Epithelial cell of esophagus (primary cell): ENCODE measurements at regions not wholly inside any gene's neighbourhood (a gene's known extent, or its start where the extent isn't known, plus 50 kb on each side); places are given as distances from the start of the nearest gene placed in this dataset.
"Not testable (repeated sequence)": the region's sequence is repeated elsewhere in the genome, so short reads cannot be mapped to it uniquely, and the experiment has no call there.

Experiments used
- DNase-seq: peaks from one replicate; pipeline ENCODE4 v3.0.0; 2010; ENCODE audit warnings: low read depth
- H3K4me3 ChIP-seq: 2 replicates; pipeline ENCODE4 v1.5.1; 2011; ENCODE audit warnings: mild to moderate bottlenecking, low read length, control low read depth
- CTCF ChIP-seq: IDR thresholded peaks from 2 replicates; pipeline ENCODE4 v1.5.1; 2011; ENCODE audit warnings: low read depth, mild to moderate bottlenecking, low read length, control low read depth, inconsistent platforms; ENCODE audit not compliant: insufficient read depth; ENCODE audit errors: missing control alignments

- TF ChIP-seq CTCF = no peak
- no peak for DNase-seq
- no peak overlapping the region for H3K4me3 ChIP-seq
Observed at GRCh38 chr7:114150689-114151088, 231.9 kb upstream of the PPP1R3A start.

GRCh38 chr7:114148779-114149178 lies 230.0 kb upstream of the PPP1R3A start:
- H3K4me3 ChIP-seq = no peak overlapping the region
- DNase-seq = no peak
- TF ChIP-seq CTCF = no peak

- TF ChIP-seq CTCF = no peak
- H3K4me3 ChIP-seq = no peak overlapping the region
- peak; percentile 7 for DNase-seq
Observed at GRCh38 chr7:114141415-114141814, 222.6 kb upstream of the PPP1R3A start.

GRCh38 chr7:114140561-114140960 lies 221.8 kb upstream of the PPP1R3A start:
- no peak for TF ChIP-seq CTCF
- DNase-seq = no peak
- H3K4me3 ChIP-seq = no peak overlapping the region

GRCh38 chr7:114139690-114140089 lies 220.9 kb upstream of the PPP1R3A start:
- H3K4me3 ChIP-seq, DNase-seq: not testable (repeated sequence)

- DNase-seq = no peak
- H3K4me3 ChIP-seq = no peak overlapping the region
- no peak for TF ChIP-seq CTCF
Observed at GRCh38 chr7:114138587-114138986, 219.8 kb upstream of the PPP1R3A start.

- DNase-seq = no peak
- TF ChIP-seq CTCF = no peak
- no peak overlapping the region for H3K4me3 ChIP-seq
Observed at GRCh38 chr7:114133717-114134116, 214.9 kb upstream of the PPP1R3A start.

GRCh38 chr7:114130866-114131265 lies 212.1 kb upstream of the PPP1R3A start:
- no peak overlapping the region for H3K4me3 ChIP-seq
- DNase-seq = no peak
- no peak for TF ChIP-seq CTCF
